ENCODE measurements at regions not wholly inside any gene's neighbourhood (a gene's known extent, or its start where the extent isn't known, plus 50 kb on each side); places are given as distances from the start of the nearest gene placed in this dataset.

DNA sequence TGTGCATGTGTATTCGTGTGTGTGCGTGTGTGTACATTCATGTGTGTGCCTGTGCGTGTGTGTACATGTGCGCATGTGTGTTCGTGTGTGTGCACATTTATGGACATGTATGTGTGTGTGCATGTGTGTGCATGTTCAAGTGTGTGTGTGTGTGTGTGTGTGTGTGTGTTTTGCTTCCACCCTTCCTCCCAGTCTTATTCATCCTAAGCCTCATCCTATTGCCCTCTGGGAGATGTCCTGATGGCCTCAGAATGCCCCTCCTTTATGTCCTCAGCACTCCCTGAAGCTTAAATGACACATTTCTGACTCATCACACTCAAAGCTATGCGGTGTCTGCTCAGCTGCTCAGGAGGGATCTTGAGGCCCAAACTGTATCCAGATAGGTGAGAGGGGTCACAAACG is 76.6 kb upstream of the CCDC167 start:
- TF ChIP-seq, protein P1, sequence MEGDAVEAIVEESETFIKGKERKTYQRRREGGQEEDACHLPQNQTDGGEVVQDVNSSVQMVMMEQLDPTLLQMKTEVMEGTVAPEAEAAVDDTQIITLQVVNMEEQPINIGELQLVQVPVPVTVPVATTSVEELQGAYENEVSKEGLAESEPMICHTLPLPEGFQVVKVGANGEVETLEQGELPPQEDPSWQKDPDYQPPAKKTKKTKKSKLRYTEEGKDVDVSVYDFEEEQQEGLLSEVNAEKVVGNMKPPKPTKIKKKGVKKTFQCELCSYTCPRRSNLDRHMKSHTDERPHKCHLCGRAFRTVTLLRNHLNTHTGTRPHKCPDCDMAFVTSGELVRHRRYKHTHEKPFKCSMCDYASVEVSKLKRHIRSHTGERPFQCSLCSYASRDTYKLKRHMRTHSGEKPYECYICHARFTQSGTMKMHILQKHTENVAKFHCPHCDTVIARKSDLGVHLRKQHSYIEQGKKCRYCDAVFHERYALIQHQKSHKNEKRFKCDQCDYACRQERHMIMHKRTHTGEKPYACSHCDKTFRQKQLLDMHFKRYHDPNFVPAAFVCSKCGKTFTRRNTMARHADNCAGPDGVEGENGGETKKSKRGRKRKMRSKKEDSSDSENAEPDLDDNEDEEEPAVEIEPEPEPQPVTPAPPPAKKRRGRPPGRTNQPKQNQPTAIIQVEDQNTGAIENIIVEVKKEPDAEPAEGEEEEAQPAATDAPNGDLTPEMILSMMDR (conservative IDR thresholded peaks at IDR 0.05): no peak
- H3K4me1 Mint-ChIP-seq: peaks cover 4 to 17% of the 10 kb centered on the region in 2 experiments; a peak in 3 of 4 replicates
- Histone ChIP-seq H2BK15ac (ENCODE audit: low read depth, low read length) (no peak overlapping the region), H3K4me2 (ENCODE audit: insufficient read depth, insufficient read length, low read length) (no peak overlapping the region), H4K5ac (ENCODE audit: insufficient read length, low read depth, low read length) (no peak overlapping the region), H3K79me1 (ENCODE audit: insufficient read depth, low read depth, low read length, poor library complexity, severe bottlenecking) (no peaks in the 10 kb centered on the region), H3K79me2 (ENCODE audit: insufficient read depth, low read length) (no peaks in the 10 kb centered on the region), H4K91ac (ENCODE audit: insufficient read length, low read depth, low read length) (no peak overlapping the region), H4K20me1 (ENCODE audit: control insufficient read depth, insufficient read depth, insufficient read length) (no peaks in the 10 kb centered on the region), H3K4ac (ENCODE audit: low read depth, low read length) (no peak overlapping the region), H3K27ac (ENCODE audit: insufficient read length, low read depth, low read length) (no peak overlapping the region), H3K9ac (ENCODE audit: extremely low read depth, insufficient read length, low read length) (no peak overlapping the region), H3K14ac (ENCODE audit: insufficient read depth, low read length) (no peak overlapping the region), H3K23me2 (ENCODE audit: insufficient read length, low read depth, low read length, poor library complexity, severe bottlenecking) (no peaks in the 10 kb centered on the region), H3K9me3 (ENCODE audit: control insufficient read depth, low read depth, low read length) (no peaks in the 10 kb centered on the region), H3K27me3 (ENCODE audit: insufficient read depth, low read length) (no peaks in the 10 kb centered on the region), H3K4me1 (ENCODE audit: insufficient read depth, low read length) (no peaks in the 10 kb centered on the region), H2AK5ac (ENCODE audit: insufficient read length, low read length) (no peak overlapping the region), H2BK5ac (ENCODE audit: insufficient read length, low read length) (no peak overlapping the region), H3T11ph (ENCODE audit: low read length) (no peak overlapping the region), H3K23ac (ENCODE audit: insufficient read length, low read depth, low read length) (no peak overlapping the region), H2AFZ (ENCODE audit: low read length) (no peak overlapping the region), H2BK120ac (ENCODE audit: low read depth, low read length, poor library complexity, severe bottlenecking) (no peak overlapping the region), H2BK20ac (ENCODE audit: low read depth, low read length, poor library complexity, severe bottlenecking) (no peak overlapping the region), H4K8ac (replicated peaks; ENCODE audit: insufficient read length, low read depth, low read length) (no peak overlapping the region), H2BK12ac (ENCODE audit: insufficient read length, low read depth, low read length) (no peak overlapping the region), H3K18ac (ENCODE audit: insufficient read length, low read depth, low read length) (no peak overlapping the region), H3K56ac (ENCODE audit: insufficient read length, low read depth, low read length) (no peak overlapping the region)
- no peak overlapping the region for H3K4me3 Mint-ChIP-seq
- peaks cover 10% of the 10 kb centered on the region; the same call in 1 of the 2 replicates for H3K27me3 Mint-ChIP-seq (ENCODE audit: low read depth)
- H3K36me3 Mint-ChIP-seq (ENCODE audit: insufficient read depth in 1 of 3, low read depth in 3 of 3): no peaks in the 10 kb centered on the region
- no peak for DNase-seq
- WGBS (ENCODE audit: extremely low coverage, insufficient read length, low lambda C conversion rate): no CpG with 5 or more reads among the region's 7 CpGs
- H3K9me3 Mint-ChIP-seq: peaks cover 0 to 6% of the 10 kb centered on the region in 2 experiments; a peak in 2 of 5 replicates
- peak overlapping the region in 1 of 3 experiments; percentile 62; a peak in 1 of 7 replicates for H3K27ac Mint-ChIP-seq

Measured in H9 (cell line).